Retinal pigment epithelial cell (primary cell): ENCODE measurements at regions not wholly inside any gene's neighbourhood (a gene's known extent, or its start where the extent isn't known, plus 50 kb on each side); places are given as distances from the start of the nearest gene placed in this dataset.

Experiments used
- DNase-seq: peaks from one replicate; pipeline ENCODE4 v3.0.0-alpha.2; 2010; ENCODE audit warnings: low read depth
- H3K4me3 ChIP-seq: 2 replicates; pipeline ENCODE4 v1.5.1; 2011; ENCODE audit warnings: mild to moderate bottlenecking, low read length, control low read depth, moderate library complexity
- CTCF ChIP-seq: conservative IDR thresholded peaks from 2 replicates; pipeline ENCODE4 v1.5.1; 2011; ENCODE audit warnings: low read depth, low read length, control low read depth, inconsistent platforms

GRCh38 chr4:173821036-173821435 lies 291.0 kb upstream of the HAND2 start:
- peak; percentile 40 for DNase-seq
- no peak overlapping the region for H3K4me3 ChIP-seq
- TF ChIP-seq CTCF: no peak

GRCh38 chr4:173807347-173807746 lies 277.3 kb upstream of the HAND2 start:
- no peak for TF ChIP-seq CTCF
- DNase-seq: no peak
- H3K4me3 ChIP-seq: no peak overlapping the region

DNA sequence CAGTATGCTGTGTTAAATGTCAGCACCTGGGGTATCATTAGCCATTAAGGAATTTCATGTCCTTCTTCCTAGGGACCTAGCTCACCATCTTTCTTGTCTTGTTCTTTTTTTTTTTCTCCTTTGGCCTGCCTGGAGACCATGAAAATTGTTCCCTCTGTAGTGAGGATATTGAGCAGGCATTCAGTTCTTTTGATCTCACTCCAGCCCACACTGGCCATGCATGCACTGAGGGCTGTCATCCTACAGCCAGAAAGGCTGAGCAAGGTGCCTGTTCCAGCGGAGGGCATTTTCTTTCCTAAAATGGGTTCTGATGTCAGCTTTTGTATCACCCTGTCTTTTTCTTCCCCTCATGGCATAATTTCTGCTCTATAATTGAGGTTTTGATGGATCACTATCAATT lies 275.9 kb upstream of the HAND2 start:
- no peak for DNase-seq
- no peak for TF ChIP-seq CTCF
- H3K4me3 ChIP-seq: no peak overlapping the region

GRCh38 chr4:173802662-173803022 lies 272.6 kb upstream of the HAND2 start:
- no peak for TF ChIP-seq CTCF
- no peak for DNase-seq
- H3K4me3 ChIP-seq: no peak overlapping the region

DNA sequence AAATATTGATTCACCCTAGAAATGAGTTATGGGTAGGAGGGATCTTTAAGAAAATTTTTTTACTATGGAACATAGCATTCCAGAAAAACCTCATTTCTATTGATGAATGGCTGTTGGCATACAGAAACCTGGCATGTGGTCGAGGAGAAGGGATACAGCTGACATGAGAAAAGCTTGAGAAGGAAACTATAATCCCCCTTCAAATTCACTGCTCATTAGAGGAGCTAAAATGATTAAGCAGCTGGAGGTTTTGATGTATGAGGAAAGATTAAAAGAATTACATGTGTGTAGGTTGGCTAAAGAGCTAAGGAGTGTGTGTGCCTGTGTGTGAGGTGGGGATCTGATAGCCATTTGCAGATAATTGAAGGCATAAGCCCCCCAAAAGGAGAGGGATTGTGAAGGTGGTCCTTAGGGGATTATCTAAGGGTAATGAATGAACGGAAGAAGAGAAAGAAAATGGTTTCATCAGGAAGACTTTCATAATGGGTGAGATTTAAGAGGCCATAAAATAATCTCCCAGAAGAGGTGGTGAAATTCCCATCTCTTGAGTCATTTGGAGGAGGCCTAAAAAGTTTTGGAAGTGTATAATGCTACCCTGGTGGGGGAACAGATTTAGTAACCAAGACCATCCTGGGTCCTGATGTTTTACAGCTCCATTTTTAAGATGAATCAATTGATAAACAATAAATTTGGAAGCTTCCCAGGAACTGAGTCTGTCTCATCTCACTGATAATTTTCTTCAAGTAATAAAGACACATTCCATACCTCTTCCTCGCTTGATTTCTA lies 272.0 kb upstream of the HAND2 start:
- TF ChIP-seq CTCF: no peak
- peak; percentile 72 for DNase-seq
- no peak overlapping the region for H3K4me3 ChIP-seq

DNA sequence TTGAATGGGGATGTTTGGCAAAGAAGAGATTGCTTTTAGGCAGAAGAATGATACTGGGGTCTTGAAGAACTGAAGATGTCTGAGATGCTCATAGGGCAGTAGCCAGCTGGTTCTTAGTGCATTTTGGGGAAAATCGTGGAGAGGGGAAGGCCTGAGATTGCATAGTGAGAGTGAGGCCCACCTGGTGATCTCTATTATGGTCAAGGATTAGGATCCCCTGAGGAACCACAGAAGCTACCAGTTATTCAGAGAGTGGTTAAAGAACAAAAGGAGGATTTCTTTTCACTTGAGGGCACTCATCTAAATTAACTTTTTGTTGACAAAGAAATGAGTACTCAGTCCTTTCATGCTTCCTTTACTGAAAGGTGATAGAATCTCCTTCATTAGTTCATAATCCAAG lies 271.3 kb upstream of the HAND2 start:
- TF ChIP-seq CTCF: no peak
- DNase-seq: no peak

DNA sequence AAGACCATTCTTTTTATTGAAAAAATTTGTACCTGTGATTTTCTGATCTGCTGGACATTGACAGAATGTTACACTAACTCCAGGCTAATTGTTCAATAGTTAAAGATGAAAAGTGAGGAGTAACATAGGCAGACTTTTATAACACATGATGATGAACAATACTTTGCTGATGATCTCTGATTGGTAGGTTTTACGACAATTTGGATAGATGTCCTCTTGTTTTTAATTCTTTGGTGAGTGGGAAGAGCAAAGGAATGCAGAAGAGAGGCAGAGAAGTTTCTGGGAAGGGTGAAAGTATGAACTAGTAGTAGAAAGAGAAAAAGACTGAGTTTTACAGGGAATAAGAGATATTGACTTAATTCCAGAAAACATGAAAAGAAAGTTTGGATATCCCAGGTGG lies 267.3 kb upstream of the HAND2 start:
- H3K4me3 ChIP-seq: no peak overlapping the region
- no peak for TF ChIP-seq CTCF
- no peak for DNase-seq

More for the DNA sequence above, 271.3 kb upstream of the HAND2 start:
- no peak overlapping the region for H3K4me3 ChIP-seq
